NCI-H510A treated with DMSO at 0.1 percent for 48 hours (cell line): ENCODE measurements at regions not wholly inside any gene's neighbourhood (a gene's known extent, or its start where the extent isn't known, plus 50 kb on each side); places are given as distances from the start of the nearest gene placed in this dataset.

Experiments used
- DNase-seq: peaks from one replicate; lab custom pipeline; 2025; lab: John Stamatoyannopoulos, UW

GRCh38 chr5:147037515-147038205, 159.1 kb upstream of the PPP2R2B start:
- no peak for DNase-seq

- DNase-seq: no peak
These were observed 162.3 kb upstream of the PPP2R2B start for GRCh38 chr5:147040856-147041255.

GRCh38 chr5:147044572-147045273, 166.2 kb upstream of the PPP2R2B start:
- DNase-seq: no peak

- DNase-seq: no peak
These were observed 166.7 kb upstream of the PPP2R2B start for GRCh38 chr5:147045290-147045689.

GRCh38 chr5:147046281-147046680, 167.7 kb upstream of the PPP2R2B start:
- no peak for DNase-seq

GRCh38 chr5:147046894-147047293, 168.3 kb upstream of the PPP2R2B start:
- no peak for DNase-seq

- no peak for DNase-seq
These were observed 171.2 kb upstream of the PPP2R2B start for GRCh38 chr5:147049764-147050163.

- no peak for DNase-seq
These were observed 171.6 kb upstream of the PPP2R2B start for GRCh38 chr5:147050172-147050571.

- DNase-seq: no peak
These were observed 172.6 kb upstream of the PPP2R2B start for GRCh38 chr5:147051193-147051592.

GRCh38 chr5:147052519-147052918, 174.0 kb upstream of the PPP2R2B start:
- no peak for DNase-seq

- no peak for DNase-seq
These were observed 176.7 kb upstream of the PPP2R2B start for GRCh38 chr5:147055089-147055826.

- no peak for DNase-seq
These were observed 177.5 kb upstream of the PPP2R2B start for GRCh38 chr5:147055850-147056566.

GRCh38 chr5:147057051-147057450, 177.8 kb upstream of the STK32A start:
- DNase-seq: no peak

GRCh38 chr5:147061431-147061830, 173.4 kb upstream of the STK32A start:
- DNase-seq: no peak

GRCh38 chr5:147062427-147062826, 172.4 kb upstream of the STK32A start:
- DNase-seq: no peak

- DNase-seq: no peak
These were observed 170.9 kb upstream of the STK32A start for GRCh38 chr5:147063943-147064342.

- DNase-seq: no peak
These were observed 169.8 kb upstream of the STK32A start for GRCh38 chr5:147065071-147065470.

- no peak for DNase-seq
These were observed 165.8 kb upstream of the STK32A start for GRCh38 chr5:147068998-147069397.

GRCh38 chr5:147072622-147073021, 162.2 kb upstream of the STK32A start:
- DNase-seq: peak; percentile 31

GRCh38 chr5:147073098-147073497, 161.7 kb upstream of the STK32A start:
- DNase-seq: peak; percentile 29

GRCh38 chr5:147075187-147075586, 159.6 kb upstream of the STK32A start:
- DNase-seq: no peak

- no peak for DNase-seq
These were observed 154.4 kb upstream of the STK32A start for GRCh38 chr5:147080391-147080790.
